Osteoblast (primary cell): ENCODE measurements at regions not wholly inside any gene's neighbourhood (a gene's known extent, or its start where the extent isn't known, plus 50 kb on each side); places are given as distances from the start of the nearest gene placed in this dataset.
A peak's percentile ranks its signal among the peaks of the same experiment; 100 is the strongest.

Source experiments
- DNase-seq: peaks from one replicate; pipeline ENCODE4 v3.0.0; 2011; ENCODE audit warnings: low spot score, mixed read lengths; ENCODE audit not compliant: insufficient read length; ENCODE audit errors: missing footprints
- H2AFZ ChIP-seq: 2 replicates; pipeline ENCODE4 v1.6.0; 2011; ENCODE audit warnings: mild to moderate bottlenecking, low read length
- H3K27ac ChIP-seq: 2 replicates; pipeline ENCODE4 v1.5.1; 2011; ENCODE audit warnings: mild to moderate bottlenecking, low read depth, low read length, moderate library complexity
- H3K27me3 ChIP-seq: 2 replicates; pipeline ENCODE4 v1.6.0; 2012; ENCODE audit warnings: mild to moderate bottlenecking, control low read depth, inconsistent platforms, low read length, moderate library complexity; ENCODE audit not compliant: insufficient read depth
- H3K36me3 ChIP-seq: 2 replicates; pipeline ENCODE4 v1.5.1; 2011; ENCODE audit warnings: mild to moderate bottlenecking, low read length, control low read depth, moderate library complexity; ENCODE audit not compliant: insufficient read depth
- H3K4me1 ChIP-seq: 2 replicates; pipeline ENCODE4 v1.5.1; 2011; ENCODE audit warnings: mild to moderate bottlenecking, low read length, control low read depth, moderate library complexity; ENCODE audit not compliant: insufficient read depth
- H3K4me2 ChIP-seq: 2 replicates; pipeline ENCODE4 v1.6.0; 2011; ENCODE audit warnings: mild to moderate bottlenecking, low read length; ENCODE audit not compliant: insufficient read depth
- H3K4me3 ChIP-seq: fragments of 200-600 bp; sonication (generic); 3 replicates; pipeline ENCODE4 v1.5.1; 2012; ENCODE audit warnings: mild to moderate bottlenecking, low read length, inconsistent platforms; ENCODE audit not compliant: insufficient read depth
- H3K79me2 ChIP-seq: 2 replicates; pipeline ENCODE4 v1.6.0; 2012; ENCODE audit warnings: mild to moderate bottlenecking, low read length, control low read depth, inconsistent platforms; ENCODE audit not compliant: insufficient read depth
- H3K9me3 ChIP-seq: 2 replicates; pipeline ENCODE4 v1.5.1; 2011; ENCODE audit warnings: low read depth, low read length, control low read depth
- H4K20me1 ChIP-seq: 2 replicates; pipeline ENCODE4 v1.6.0; 2012; ENCODE audit warnings: mild to moderate bottlenecking, low read length, control low read depth; ENCODE audit not compliant: insufficient read depth
- TF ChIP-seq, protein P1 (sequence below): IDR thresholded peaks from 2 replicates; pipeline ENCODE4 v1.5.1; 2011; ENCODE audit warnings: mild to moderate bottlenecking, low read depth, low read length, moderate library complexity; ENCODE audit errors: extremely low read depth

DNA sequence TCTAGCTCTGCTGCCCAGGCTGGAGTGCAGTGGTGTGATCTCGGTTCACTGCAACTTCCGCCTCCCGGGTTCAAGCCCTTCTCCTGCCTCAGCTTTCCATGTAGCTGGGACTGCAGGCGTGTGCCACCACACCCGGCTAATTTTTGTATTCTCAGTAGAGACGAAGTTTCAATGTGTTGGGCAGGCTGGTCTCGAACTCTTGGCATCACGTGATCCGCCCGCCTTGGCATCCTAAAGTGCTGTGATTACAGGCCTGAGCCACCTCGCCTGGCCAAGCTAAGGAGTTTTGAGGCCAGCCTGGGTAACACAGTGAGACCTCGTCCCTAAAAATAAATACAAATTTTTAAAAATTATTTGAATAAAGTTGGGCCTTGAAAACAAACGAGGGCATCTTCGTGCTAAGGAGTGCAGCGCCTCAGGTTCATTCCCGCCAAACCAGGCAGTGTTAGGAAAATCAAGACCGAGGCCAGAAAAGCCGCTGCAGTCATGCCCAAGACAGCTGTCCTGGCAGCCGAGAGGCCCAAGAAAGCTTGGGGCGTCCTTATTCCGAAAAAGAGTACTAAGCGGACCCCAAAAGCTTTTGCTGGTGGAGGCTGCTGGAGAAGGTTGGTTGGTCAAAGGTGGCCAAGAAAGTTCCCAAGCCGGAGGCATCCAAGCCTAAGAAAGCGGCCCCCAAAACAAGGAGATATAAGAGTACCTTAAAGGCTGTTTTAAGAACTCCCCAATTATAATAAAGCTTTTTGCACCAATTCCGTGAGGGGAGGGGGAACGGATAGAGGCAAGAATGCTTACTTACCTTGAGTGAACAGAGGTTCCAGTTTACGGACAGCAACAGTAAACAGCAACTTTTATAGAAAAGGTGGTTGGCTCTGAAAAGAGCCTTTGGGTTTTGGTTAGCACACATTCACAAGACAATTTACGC lies 109.0 kb downstream of the HFE start:
- Histone ChIP-seq H3K4me3 (peak overlapping the region; percentile 82), H3K27ac (peak overlapping the region; percentile 93), H3K36me3 (no peaks in the 10 kb centered on the region), H3K4me1 (peaks cover 23% of the 10 kb centered on the region), H2AFZ (peak overlapping the region; percentile 52), H3K27me3 (no peaks in the 10 kb centered on the region), H3K9me3 (no peaks in the 10 kb centered on the region), H3K79me2 (peaks cover 6% of the 10 kb centered on the region), H3K4me2 (peak overlapping the region; percentile 96), H4K20me1 (peaks cover 5% of the 10 kb centered on the region)
- TF ChIP-seq, protein P1, sequence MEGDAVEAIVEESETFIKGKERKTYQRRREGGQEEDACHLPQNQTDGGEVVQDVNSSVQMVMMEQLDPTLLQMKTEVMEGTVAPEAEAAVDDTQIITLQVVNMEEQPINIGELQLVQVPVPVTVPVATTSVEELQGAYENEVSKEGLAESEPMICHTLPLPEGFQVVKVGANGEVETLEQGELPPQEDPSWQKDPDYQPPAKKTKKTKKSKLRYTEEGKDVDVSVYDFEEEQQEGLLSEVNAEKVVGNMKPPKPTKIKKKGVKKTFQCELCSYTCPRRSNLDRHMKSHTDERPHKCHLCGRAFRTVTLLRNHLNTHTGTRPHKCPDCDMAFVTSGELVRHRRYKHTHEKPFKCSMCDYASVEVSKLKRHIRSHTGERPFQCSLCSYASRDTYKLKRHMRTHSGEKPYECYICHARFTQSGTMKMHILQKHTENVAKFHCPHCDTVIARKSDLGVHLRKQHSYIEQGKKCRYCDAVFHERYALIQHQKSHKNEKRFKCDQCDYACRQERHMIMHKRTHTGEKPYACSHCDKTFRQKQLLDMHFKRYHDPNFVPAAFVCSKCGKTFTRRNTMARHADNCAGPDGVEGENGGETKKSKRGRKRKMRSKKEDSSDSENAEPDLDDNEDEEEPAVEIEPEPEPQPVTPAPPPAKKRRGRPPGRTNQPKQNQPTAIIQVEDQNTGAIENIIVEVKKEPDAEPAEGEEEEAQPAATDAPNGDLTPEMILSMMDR: no peak
- no peak for DNase-seq

DNA sequence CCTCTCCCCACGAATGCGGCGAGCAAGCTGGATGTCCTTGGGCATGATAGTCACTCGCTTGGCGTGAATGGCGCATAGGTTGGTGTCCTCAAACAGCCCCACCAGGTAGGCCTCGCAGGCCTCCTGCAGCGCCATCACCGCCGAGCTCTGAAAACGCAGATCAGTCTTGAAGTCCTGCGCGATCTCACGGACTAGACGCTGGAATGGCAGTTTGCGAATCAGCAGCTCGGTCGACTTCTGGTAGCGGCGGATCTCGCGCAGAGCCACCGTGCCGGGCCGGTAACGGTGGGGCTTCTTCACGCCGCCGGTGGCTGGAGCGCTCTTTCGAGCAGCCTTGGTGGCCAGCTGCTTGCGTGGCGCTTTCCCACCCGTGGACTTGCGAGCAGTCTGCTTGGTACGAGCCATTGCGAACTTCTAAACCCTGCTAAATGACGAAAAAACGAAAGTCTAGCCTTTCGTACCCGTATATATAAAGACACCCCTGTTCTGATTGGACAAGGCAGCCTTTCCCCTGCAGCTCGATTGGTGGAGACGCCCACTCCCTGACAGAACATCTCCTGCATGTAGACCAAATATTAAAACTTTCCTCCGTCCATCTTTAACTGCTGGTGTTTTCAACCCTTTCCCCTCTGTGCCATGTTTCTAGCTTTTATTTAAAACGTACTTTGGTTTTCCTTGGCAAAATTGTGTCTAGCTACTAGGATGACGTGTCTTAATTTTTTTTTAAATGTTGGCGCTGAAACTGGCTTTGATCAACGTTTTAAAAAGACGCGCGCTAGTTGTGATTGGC lies 109.8 kb downstream of the HFE start:
- H3K9me3 ChIP-seq: no peaks in the 10 kb centered on the region
- peaks cover 23% of the 10 kb centered on the region for H3K4me1 ChIP-seq
- peak; percentile 94 for DNase-seq
- H3K79me2 ChIP-seq: peaks cover 6% of the 10 kb centered on the region
- peak overlapping the region; percentile 96 for H3K4me2 ChIP-seq
- peak overlapping the region; percentile 82 for H3K4me3 ChIP-seq
- H4K20me1 ChIP-seq: peaks cover 5% of the 10 kb centered on the region
- peak overlapping the region; percentile 52 for H2AFZ ChIP-seq
- peak overlapping the region; percentile 93 for H3K27ac ChIP-seq
- TF ChIP-seq, protein P1: no peak
- no peaks in the 10 kb centered on the region for H3K27me3 ChIP-seq
- H3K36me3 ChIP-seq: no peaks in the 10 kb centered on the region

DNA sequence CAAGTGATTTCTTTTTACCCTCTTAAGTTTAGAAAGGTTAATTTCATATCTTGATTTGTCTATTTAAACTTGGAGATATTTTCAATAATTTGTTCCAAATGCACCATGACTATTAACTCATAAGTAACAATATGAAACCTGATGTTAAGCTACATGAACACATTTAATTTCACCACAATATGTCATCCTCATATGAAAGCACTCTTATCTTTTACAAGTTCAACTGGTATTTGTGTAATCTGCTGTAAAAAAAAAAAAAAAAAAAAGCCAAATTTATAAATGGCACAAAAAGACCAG lies 110.4 kb downstream of the HFE start:
- Histone ChIP-seq H3K79me2 (peaks cover 6% of the 10 kb centered on the region), H3K36me3 (no peaks in the 10 kb centered on the region), H3K4me2 (peak overlapping the region; percentile 96), H3K9me3 (no peaks in the 10 kb centered on the region), H3K27me3 (no peaks in the 10 kb centered on the region), H2AFZ (no peak overlapping the region), H3K4me3 (peak overlapping the region; percentile 82), H3K4me1 (peaks cover 23% of the 10 kb centered on the region), H3K27ac (peak overlapping the region; percentile 93), H4K20me1 (peaks cover 5% of the 10 kb centered on the region)
- TF ChIP-seq, protein P1: no peak
- DNase-seq: no peak
